Parathyroid adenoma (tissue), 2 donors: ENCODE measurements at regions not wholly inside any gene's neighbourhood (a gene's known extent, or its start where the extent isn't known, plus 50 kb on each side); places are given as distances from the start of the nearest gene placed in this dataset.
"Not testable (repeated sequence)": the region's sequence is repeated elsewhere in the genome, so short reads cannot be mapped to it uniquely, and the experiment has no call there.

Experiments used
- H2AFZ ChIP-seq: fragments of 300-600 bp; sonication (generic); one replicate; pipeline ENCODE4 v1.7.0; 2017; ENCODE audit warnings: antibody characterized with exemption, mild to moderate bottlenecking
- H3K27ac ChIP-seq: fragments of 300-600 bp; sonication (generic); one replicate; pipeline ENCODE4 v1.7.0; 2017
- H3K27me3 ChIP-seq: fragments of 300-600 bp; sonication (generic); one replicate; pipeline ENCODE4 v1.7.0; 2017; ENCODE audit warnings: low read length; ENCODE audit not compliant: control insufficient read depth, insufficient read depth
- H3K36me3 ChIP-seq: fragments of 300-600 bp; sonication (generic); one replicate; pipeline ENCODE4 v1.7.0; 2017; ENCODE audit warnings: low read length; ENCODE audit not compliant: control insufficient read depth, insufficient read depth
- H3K4me1 ChIP-seq: fragments of 300-600 bp; sonication (generic); one replicate; pipeline ENCODE4 v1.7.0; 2017; ENCODE audit warnings: control low read depth
- H3K4me2 ChIP-seq: fragments of 300-600 bp; sonication (generic); one replicate; pipeline ENCODE4 v1.7.0; 2017; ENCODE audit warnings: low read length
- H3K4me3 ChIP-seq: fragments of 300-600 bp; sonication (generic); one replicate; pipeline ENCODE4 v1.7.0; 2017; ENCODE audit warnings: low read depth, low read length
- H3K79me2 ChIP-seq: fragments of 300-600 bp; sonication (generic); one replicate; pipeline ENCODE4 v1.7.0; 2017; ENCODE audit warnings: control low read depth
- H3K9ac ChIP-seq: fragments of 300-600 bp; sonication (generic); one replicate; pipeline ENCODE4 v1.7.0; 2017; ENCODE audit warnings: mild to moderate bottlenecking
- H3K9me3 ChIP-seq: fragments of 300-600 bp; sonication (generic); one replicate; pipeline ENCODE4 v1.7.0; 2017; ENCODE audit warnings: low read length; ENCODE audit not compliant: control insufficient read depth
- TF ChIP-seq, protein P1 (sequence below): fragments of 300-600 bp; sonication (generic); IDR thresholded peaks from one replicate; pipeline ENCODE4 v1.7.0; 2017; ENCODE audit warnings: antibody characterized with exemption, mild to moderate bottlenecking
- donor health status: primary hyperparathyroidism.

DNA sequence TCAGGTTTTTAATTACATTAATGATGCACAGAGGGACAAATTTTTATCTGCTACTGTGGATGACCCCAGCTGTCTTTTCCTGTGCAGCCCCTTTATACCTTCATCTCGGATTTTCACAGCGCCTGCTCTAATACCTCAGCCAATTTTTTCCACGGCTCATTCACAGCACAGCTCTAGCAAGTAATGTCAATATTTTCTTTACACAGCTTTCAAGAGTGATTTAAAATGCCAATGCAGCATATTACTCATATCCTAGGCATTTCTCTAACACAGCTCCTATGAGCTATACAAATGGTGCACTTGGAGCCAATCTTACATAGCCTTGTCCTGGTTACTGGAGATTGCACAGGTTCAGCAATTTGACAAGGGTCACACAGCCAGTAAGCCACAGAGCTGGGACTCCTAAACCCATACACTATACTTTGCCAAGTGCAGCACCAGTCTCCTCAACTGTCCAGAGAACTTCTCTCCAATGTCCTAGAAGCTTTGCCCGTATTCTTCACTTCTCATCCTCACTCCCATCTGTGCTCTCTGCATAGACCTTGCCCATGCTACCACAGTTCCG is 661.8 kb downstream of the DTWD2 start:
- Histone ChIP-seq H3K27me3 (no peaks in the 10 kb centered on the region), H3K79me2 (no peaks in the 10 kb centered on the region), H3K4me3 (no peak overlapping the region), H3K36me3 (no peaks in the 10 kb centered on the region), H3K4me1 (no peaks in the 10 kb centered on the region), H3K9ac (no peak overlapping the region), H3K9me3 (no peaks in the 10 kb centered on the region), H3K27ac (no peak overlapping the region), H3K4me2 (no peak overlapping the region), H2AFZ (no peak overlapping the region)
- TF ChIP-seq, protein P1, sequence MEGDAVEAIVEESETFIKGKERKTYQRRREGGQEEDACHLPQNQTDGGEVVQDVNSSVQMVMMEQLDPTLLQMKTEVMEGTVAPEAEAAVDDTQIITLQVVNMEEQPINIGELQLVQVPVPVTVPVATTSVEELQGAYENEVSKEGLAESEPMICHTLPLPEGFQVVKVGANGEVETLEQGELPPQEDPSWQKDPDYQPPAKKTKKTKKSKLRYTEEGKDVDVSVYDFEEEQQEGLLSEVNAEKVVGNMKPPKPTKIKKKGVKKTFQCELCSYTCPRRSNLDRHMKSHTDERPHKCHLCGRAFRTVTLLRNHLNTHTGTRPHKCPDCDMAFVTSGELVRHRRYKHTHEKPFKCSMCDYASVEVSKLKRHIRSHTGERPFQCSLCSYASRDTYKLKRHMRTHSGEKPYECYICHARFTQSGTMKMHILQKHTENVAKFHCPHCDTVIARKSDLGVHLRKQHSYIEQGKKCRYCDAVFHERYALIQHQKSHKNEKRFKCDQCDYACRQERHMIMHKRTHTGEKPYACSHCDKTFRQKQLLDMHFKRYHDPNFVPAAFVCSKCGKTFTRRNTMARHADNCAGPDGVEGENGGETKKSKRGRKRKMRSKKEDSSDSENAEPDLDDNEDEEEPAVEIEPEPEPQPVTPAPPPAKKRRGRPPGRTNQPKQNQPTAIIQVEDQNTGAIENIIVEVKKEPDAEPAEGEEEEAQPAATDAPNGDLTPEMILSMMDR: no peak

DNA sequence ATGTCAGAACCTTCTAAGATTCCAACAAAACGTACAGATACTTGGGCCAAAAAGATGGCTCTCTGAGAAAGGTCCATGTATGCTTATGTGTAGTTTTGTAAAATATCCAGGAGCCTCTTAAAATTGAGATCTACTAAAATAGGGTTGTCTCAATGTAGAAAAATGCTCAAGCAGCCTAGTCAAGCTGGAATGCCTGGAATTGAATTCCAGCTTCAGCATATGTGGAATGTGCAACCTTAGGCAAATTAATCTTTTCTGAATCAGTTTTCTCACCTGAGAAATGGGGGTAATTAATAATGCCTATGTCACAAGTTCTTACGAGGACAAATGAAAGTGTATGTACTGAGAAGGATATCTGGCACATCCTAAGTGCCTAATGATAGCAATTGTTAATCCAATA is 662.4 kb downstream of the DTWD2 start:
- no peaks in the 10 kb centered on the region for H3K9me3 ChIP-seq
- TF ChIP-seq, protein P1: no peak
- H3K4me2 ChIP-seq: no peak overlapping the region
- H3K9ac ChIP-seq: no peak overlapping the region
- no peak overlapping the region for H3K27ac ChIP-seq
- H3K4me3 ChIP-seq: no peak overlapping the region
- no peak overlapping the region for H2AFZ ChIP-seq
- no peaks in the 10 kb centered on the region for H3K36me3 ChIP-seq
- H3K79me2 ChIP-seq: no peaks in the 10 kb centered on the region
- no peaks in the 10 kb centered on the region for H3K4me1 ChIP-seq
- H3K27me3 ChIP-seq: no peaks in the 10 kb centered on the region

DNA sequence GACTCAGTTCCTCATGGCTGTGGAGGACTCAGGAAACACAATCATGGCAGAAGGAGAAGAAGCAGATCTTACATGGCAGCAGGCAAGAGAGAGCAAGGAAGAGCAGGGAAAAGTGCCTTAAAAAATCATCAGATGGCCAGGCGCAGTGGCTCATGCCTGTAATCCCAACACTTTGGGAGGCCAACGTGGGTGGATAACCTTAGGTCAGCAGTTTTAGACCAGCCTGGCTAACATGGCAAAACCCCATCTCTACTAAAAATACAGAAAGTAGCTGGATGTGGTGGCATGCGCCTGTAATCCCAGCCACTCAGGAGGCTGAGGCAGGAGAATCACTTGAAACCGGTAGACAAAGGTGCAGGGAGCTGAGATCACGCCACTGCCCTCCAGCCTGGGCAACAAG is 664.6 kb downstream of the DTWD2 start:
- H3K4me2 ChIP-seq, H3K27ac ChIP-seq, H3K79me2 ChIP-seq, H3K27me3 ChIP-seq, H3K36me3 ChIP-seq, H2AFZ ChIP-seq, H3K4me3 ChIP-seq, H3K9ac ChIP-seq, H3K4me1 ChIP-seq, H3K9me3 ChIP-seq: not testable (repeated sequence)

DNA sequence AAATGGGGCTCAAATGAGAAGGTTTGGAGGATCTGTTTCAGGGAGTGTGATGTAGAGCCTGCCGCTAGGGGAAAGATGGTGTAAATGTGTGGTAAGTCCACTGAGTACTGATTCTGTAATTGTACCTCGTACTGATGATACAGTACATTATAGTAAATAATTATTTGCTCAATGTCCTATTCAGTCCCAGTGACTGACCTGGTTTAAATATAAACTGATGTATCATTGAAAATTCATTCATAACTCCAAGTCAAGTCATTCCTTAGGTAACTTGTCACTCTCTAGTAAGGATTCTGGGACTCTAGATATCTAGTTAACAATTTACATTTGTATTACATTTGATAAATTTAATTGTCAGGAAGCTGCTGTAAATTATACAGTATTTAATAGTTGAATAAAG is 667.3 kb downstream of the DTWD2 start:
- H3K27ac ChIP-seq: no peak overlapping the region
- TF ChIP-seq, protein P1: no peak
- no peak overlapping the region for H2AFZ ChIP-seq
- H3K4me1 ChIP-seq: no peaks in the 10 kb centered on the region
- no peaks in the 10 kb centered on the region for H3K79me2 ChIP-seq
- H3K9ac ChIP-seq: no peak overlapping the region
- H3K27me3 ChIP-seq: no peaks in the 10 kb centered on the region
- no peaks in the 10 kb centered on the region for H3K9me3 ChIP-seq
- no peaks in the 10 kb centered on the region for H3K36me3 ChIP-seq
- H3K4me2 ChIP-seq: no peak overlapping the region
- H3K4me3 ChIP-seq: no peak overlapping the region

DNA sequence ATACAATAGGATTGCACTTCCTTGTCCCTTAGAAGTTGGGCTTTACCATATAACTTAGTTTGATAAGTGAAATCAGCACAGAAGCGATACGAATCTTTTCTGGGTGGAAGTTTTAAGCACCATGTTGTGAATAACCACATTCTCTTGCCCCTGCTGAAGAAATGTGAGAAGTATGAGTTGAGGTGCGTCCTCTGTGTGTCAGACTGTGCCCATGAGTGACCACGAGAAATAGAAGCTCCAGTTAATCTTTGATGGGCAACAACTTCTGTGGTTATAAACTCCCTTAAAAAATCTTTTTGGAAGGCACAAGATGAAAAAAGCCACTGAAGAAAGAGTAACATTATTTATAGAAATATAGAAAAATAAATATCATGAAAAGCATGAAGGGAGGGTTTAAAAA is 668.2 kb downstream of the DTWD2 start:
- no peaks in the 10 kb centered on the region for H3K4me1 ChIP-seq
- H3K4me3 ChIP-seq: no peak overlapping the region
- no peaks in the 10 kb centered on the region for H3K9me3 ChIP-seq
- H3K4me2 ChIP-seq: no peak overlapping the region
- no peak overlapping the region for H3K9ac ChIP-seq
- H3K36me3 ChIP-seq: no peaks in the 10 kb centered on the region
- no peak overlapping the region for H3K27ac ChIP-seq
- no peaks in the 10 kb centered on the region for H3K79me2 ChIP-seq
- TF ChIP-seq, protein P1: no peak
- H3K27me3 ChIP-seq: no peaks in the 10 kb centered on the region
- no peak overlapping the region for H2AFZ ChIP-seq
